ENCODE measurements at regions not wholly inside any gene's neighbourhood (a gene's known extent, or its start where the extent isn't known, plus 50 kb on each side); places are given as distances from the start of the nearest gene placed in this dataset.

GRCh38 chr4:62145276-62145675 lies 945.1 kb downstream of the ADGRL3 start:
- no peak overlapping the region for H3K27ac ChIP-seq
- no peak overlapping the region for H3K4me3 ChIP-seq
- WGBS: 75% methylated on average over 2 of the region's 2 CpGs
- DNase-seq (ENCODE audit: low spot score in 2 of 2): no peak
- H3K9me3 ChIP-seq: peaks cover 8% of the 10 kb centered on the region
- no peaks in the 10 kb centered on the region for H3K36me3 ChIP-seq
- H3K4me1 ChIP-seq: no peaks in the 10 kb centered on the region
- no peak for TF ChIP-seq POLR2AphosphoS5 (IDR thresholded peaks at IDR 0.05)
- TF ChIP-seq POLR2A (IDR thresholded peaks at IDR 0.05): no peak
- no peak for TF ChIP-seq EP300 (IDR thresholded peaks at IDR 0.05)
- TF ChIP-seq CTCF (IDR thresholded peaks at IDR 0.05): no peak
- no peaks in the 10 kb centered on the region for H3K27me3 ChIP-seq

GRCh38 chr4:62144431-62144830 lies 944.3 kb downstream of the ADGRL3 start:
- Histone ChIP-seq H3K9me3 (peaks cover 8% of the 10 kb centered on the region), H3K4me3 (no peak overlapping the region), H3K27me3 (no peaks in the 10 kb centered on the region), H3K27ac (no peak overlapping the region), H3K4me1 (no peaks in the 10 kb centered on the region), H3K36me3 (no peaks in the 10 kb centered on the region)
- no peak for DNase-seq (ENCODE audit: low spot score in 2 of 2)
- TF ChIP-seq POLR2AphosphoS5 (IDR thresholded peaks at IDR 0.05): no peak
- no peak for TF ChIP-seq CTCF (IDR thresholded peaks at IDR 0.05)
- no peak for TF ChIP-seq EP300 (IDR thresholded peaks at IDR 0.05)
- no peak for TF ChIP-seq POLR2A (IDR thresholded peaks at IDR 0.05)
- 89% methylated on average over 3 of the region's 3 CpGs for WGBS

GRCh38 chr4:62135565-62136156 lies 935.5 kb downstream of the ADGRL3 start:
- Histone ChIP-seq H3K36me3 (no peaks in the 10 kb centered on the region), H3K9me3 (no peaks in the 10 kb centered on the region), H3K27me3 (no peaks in the 10 kb centered on the region), H3K4me3 (no peak overlapping the region), H3K27ac (no peak overlapping the region), H3K4me1 (no peaks in the 10 kb centered on the region)
- DNase-seq (ENCODE audit: low spot score in 2 of 2): no peak
- TF ChIP-seq POLR2AphosphoS5 (IDR thresholded peaks at IDR 0.05) (no peak), EP300 (IDR thresholded peaks at IDR 0.05) (no peak), CTCF (IDR thresholded peaks at IDR 0.05) (no peak), POLR2A (IDR thresholded peaks at IDR 0.05) (no peak)
- 83% methylated on average over 1 of the region's 1 CpG for WGBS

- H3K4me3 ChIP-seq: no peak overlapping the region
- no peak for DNase-seq (ENCODE audit: low spot score in 2 of 2)
- H3K9me3 ChIP-seq: no peaks in the 10 kb centered on the region
- WGBS: 92% methylated on average over 6 of the region's 6 CpGs
- TF ChIP-seq EP300 (IDR thresholded peaks at IDR 0.05) (no peak), POLR2A (IDR thresholded peaks at IDR 0.05) (no peak), POLR2AphosphoS5 (IDR thresholded peaks at IDR 0.05) (no peak), CTCF (IDR thresholded peaks at IDR 0.05) (no peak)
- H3K4me1 ChIP-seq: no peaks in the 10 kb centered on the region
- no peaks in the 10 kb centered on the region for H3K27me3 ChIP-seq
- no peaks in the 10 kb centered on the region for H3K36me3 ChIP-seq
- H3K27ac ChIP-seq: no peak overlapping the region
Measured at GRCh38 chr4:62133977-62134376, 933.9 kb downstream of the ADGRL3 start.

GRCh38 chr4:62133101-62133897 lies 933.2 kb downstream of the ADGRL3 start:
- Histone ChIP-seq H3K9me3 (no peaks in the 10 kb centered on the region), H3K27me3 (no peaks in the 10 kb centered on the region), H3K4me1 (no peaks in the 10 kb centered on the region), H3K36me3 (no peaks in the 10 kb centered on the region), H3K27ac (no peak overlapping the region), H3K4me3 (no peak overlapping the region)
- TF ChIP-seq POLR2AphosphoS5 (IDR thresholded peaks at IDR 0.05) (no peak), POLR2A (IDR thresholded peaks at IDR 0.05) (no peak), CTCF (IDR thresholded peaks at IDR 0.05) (no peak), EP300 (IDR thresholded peaks at IDR 0.05) (no peak)
- WGBS: 90% methylated on average over 1 of the region's 1 CpG
- DNase-seq (ENCODE audit: low spot score in 2 of 2): no peak
